PFSK-1 (cell line): ENCODE measurements at regions not wholly inside any gene's neighbourhood (a gene's known extent, or its start where the extent isn't known, plus 50 kb on each side); places are given as distances from the start of the nearest gene placed in this dataset.

Experiments
- POLR2AphosphoS5 ChIP-seq: IDR thresholded peaks from 2 replicates; pipeline ENCODE4 v1.6.1; 2012; ENCODE audit warnings: low read depth, mild to moderate bottlenecking, control low read depth, low read length, moderate library complexity
- REST ChIP-seq, 2 experiments: IDR thresholded peaks; 2 replicates each; pipeline versions ENCODE4 v1.6.1 to v1.8.0; 2011 to 2012; ENCODE audit warnings: low read depth in 2 of 2, low read length in 2 of 2, control low read depth in 1 of 2, inconsistent platforms in 1 of 2, mild to moderate bottlenecking in 1 of 2, moderate library complexity in 1 of 2; ENCODE audit not compliant: insufficient read depth in 1 of 2
- SIN3A ChIP-seq: IDR thresholded peaks from 2 replicates; pipeline ENCODE4 v1.6.1; 2012; ENCODE audit warnings: mild to moderate bottlenecking, low read length, moderate library complexity, borderline replicate concordance; ENCODE audit not compliant: insufficient read depth
- TAF1 ChIP-seq: IDR thresholded peaks from 2 replicates; pipeline ENCODE4 v1.6.1; 2012; ENCODE audit warnings: low read length, control low read depth, borderline replicate concordance; ENCODE audit not compliant: insufficient read depth

GRCh38 chr5:154576429-154576806 lies 98.4 kb upstream of the HAND1 start:
- TF ChIP-seq REST (IDR thresholded peaks at IDR 0.05; ENCODE audit: insufficient read depth in 1 of 2, low read depth in 2 of 2, low read length in 2 of 2) (no peak), TAF1 (no peak), POLR2AphosphoS5 (no peak), SIN3A (no peak)
